Keratinocyte (primary cell): ENCODE measurements at regions not wholly inside any gene's neighbourhood (a gene's known extent, or its start where the extent isn't known, plus 50 kb on each side); places are given as distances from the start of the nearest gene placed in this dataset.

ENCODE experiments used
- DNase-seq: peaks from one replicate; pipeline ENCODE4 v3.0.0-alpha.2; 2011; ENCODE audit warnings: low read depth, missing footprints, low spot score
- FAIRE-seq: peaks from 2 replicates; lab custom pipeline; 2011; peaks lifted over from hg19 to GRCh38; lab: Jason Lieb, UNC
- H2AFZ ChIP-seq: 2 replicates; pipeline ENCODE4 v1.6.0; 2012; ENCODE audit warnings: low read length, control low read depth, inconsistent platforms; ENCODE audit not compliant: control insufficient read depth
- H3K27ac ChIP-seq: 2 replicates; pipeline ENCODE4 v1.5.1; 2011; ENCODE audit warnings: low read length; ENCODE audit not compliant: control insufficient read depth, insufficient read depth
- H3K27me3 ChIP-seq: 3 replicates; pipeline ENCODE4 v1.6.0; 2011; ENCODE audit warnings: low read length; ENCODE audit not compliant: control insufficient read depth, insufficient read depth; ENCODE audit errors: extremely low read depth
- H3K36me3 ChIP-seq, 2 experiments: 2 replicates in 1 of 2; 3 replicates in 1 of 2; pipeline ENCODE4 v1.5.1; 2011; ENCODE audit warnings: low read length in 2 of 2, mild to moderate bottlenecking in 1 of 2; ENCODE audit not compliant: control insufficient read depth in 2 of 2, insufficient read depth in 2 of 2; ENCODE audit errors: extremely low read depth in 1 of 2
- H3K4me1 ChIP-seq: 3 replicates; pipeline ENCODE4 v1.5.1; 2011; ENCODE audit warnings: low read length; ENCODE audit not compliant: control insufficient read depth, insufficient read depth; ENCODE audit errors: extremely low read depth
- H3K4me2 ChIP-seq: 3 replicates; pipeline ENCODE4 v1.6.0; 2011; ENCODE audit warnings: low read depth, low read length; ENCODE audit not compliant: control insufficient read depth, insufficient read depth; ENCODE audit errors: extremely low read depth
- H3K4me3 ChIP-seq, 3 experiments: fragments of 200-600 bp in 1 of 3; sonication (generic) in 1 of 3; 2 replicates in 2 of 3; 3 replicates in 1 of 3; pipeline ENCODE4 v1.5.1; 2011 to 2016; ENCODE audit warnings: low read length in 3 of 3, mild to moderate bottlenecking in 3 of 3, control low read depth in 2 of 3, inconsistent platforms in 1 of 3, low read depth in 1 of 3, mixed read lengths in 1 of 3, mixed run types in 1 of 3, moderate library complexity in 1 of 3; ENCODE audit not compliant: control insufficient read depth in 2 of 3, insufficient read depth in 2 of 3; ENCODE audit errors: extremely low read depth in 1 of 3
- H3K79me2 ChIP-seq: 2 replicates; pipeline ENCODE4 v1.6.0; 2012; ENCODE audit warnings: low read length; ENCODE audit not compliant: control insufficient read depth, insufficient read depth
- H3K9ac ChIP-seq: 3 replicates; pipeline ENCODE4 v1.6.0; 2011; ENCODE audit warnings: low read length; ENCODE audit not compliant: control insufficient read depth, insufficient read depth; ENCODE audit errors: extremely low read depth
- H3K9me1 ChIP-seq: 3 replicates; pipeline ENCODE4 v1.6.0; 2011; ENCODE audit warnings: low read length; ENCODE audit not compliant: control insufficient read depth, insufficient read depth; ENCODE audit errors: extremely low read depth
- H3K9me3 ChIP-seq: 2 replicates; pipeline ENCODE4 v1.5.1; 2012; ENCODE audit warnings: low read depth, low read length; ENCODE audit not compliant: control insufficient read depth
- H4K20me1 ChIP-seq: 3 replicates; pipeline ENCODE4 v1.6.0; 2011; ENCODE audit warnings: low read length; ENCODE audit not compliant: control insufficient read depth, insufficient read depth; ENCODE audit errors: extremely low read depth
- EZH2 ChIP-seq: IDR thresholded peaks from one replicate; pipeline ENCODE4 v1.6.1; 2012; ENCODE audit warnings: inconsistent platforms, mild to moderate bottlenecking, low read length, moderate library complexity
- dilution Hi-C: fragments of 300-500 bp; cut with MboI; formaldehyde crosslinking; loops from one replicate; pipeline ENCODE4 v1.7.0; 2020; ENCODE audit warnings: low sequenced_read_pairs; ENCODE audit not compliant: extremely low pct_ligation_motif_present
- TF ChIP-seq, protein P1 (sequence below), 3 experiments: IDR thresholded peaks in 1 of 3; conservative IDR thresholded peaks in 1 of 3; optimal IDR thresholded peaks in 1 of 3; 2 replicates in 2 of 3; 3 replicates in 1 of 3; pipeline versions ENCODE3 to v1.5.1; 2011; ENCODE audit warnings: low read length in 3 of 3, mild to moderate bottlenecking in 3 of 3, moderate library complexity in 2 of 3, control low read depth in 1 of 3, inconsistent platforms in 1 of 3; ENCODE audit not compliant: insufficient read depth in 2 of 3; ENCODE audit errors: extremely low read depth in 1 of 3

DNA sequence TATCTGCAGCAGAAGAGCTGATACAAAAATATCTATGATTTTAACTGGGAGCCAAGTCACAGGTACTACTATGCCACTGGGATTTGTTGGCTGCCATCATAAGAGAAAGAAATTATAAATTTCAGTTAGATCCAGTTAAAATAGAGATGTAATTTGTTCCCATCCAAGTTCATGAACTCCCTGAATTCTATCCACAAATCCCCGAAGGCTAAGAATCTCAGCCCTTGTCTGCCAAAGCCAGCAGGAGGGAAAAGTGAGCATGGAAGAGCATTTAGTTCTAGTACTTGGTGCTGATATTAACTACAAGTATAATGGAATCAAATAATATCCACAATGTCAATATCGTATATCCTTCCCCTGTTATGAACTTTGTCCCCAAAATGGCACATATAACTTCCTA lies 801.1 kb upstream of the CXADR start:
- Histone ChIP-seq H3K4me2 (no peak overlapping the region), H2AFZ (no peak overlapping the region), H3K27me3 (no peaks in the 10 kb centered on the region), H4K20me1 (no peaks in the 10 kb centered on the region), H3K4me1 (no peaks in the 10 kb centered on the region), H3K4me3 (no peak overlapping the region), H3K9me1 (no peaks in the 10 kb centered on the region), H3K9me3 (no peaks in the 10 kb centered on the region), H3K36me3 (no peaks in the 10 kb centered on the region), H3K79me2 (no peaks in the 10 kb centered on the region), H3K27ac (no peak overlapping the region), H3K9ac (no peak overlapping the region)
- dilution Hi-C loops, result no loop called here
- FAIRE-seq (no peak), DNase-seq (no peak)
- TF ChIP-seq, protein P1, sequence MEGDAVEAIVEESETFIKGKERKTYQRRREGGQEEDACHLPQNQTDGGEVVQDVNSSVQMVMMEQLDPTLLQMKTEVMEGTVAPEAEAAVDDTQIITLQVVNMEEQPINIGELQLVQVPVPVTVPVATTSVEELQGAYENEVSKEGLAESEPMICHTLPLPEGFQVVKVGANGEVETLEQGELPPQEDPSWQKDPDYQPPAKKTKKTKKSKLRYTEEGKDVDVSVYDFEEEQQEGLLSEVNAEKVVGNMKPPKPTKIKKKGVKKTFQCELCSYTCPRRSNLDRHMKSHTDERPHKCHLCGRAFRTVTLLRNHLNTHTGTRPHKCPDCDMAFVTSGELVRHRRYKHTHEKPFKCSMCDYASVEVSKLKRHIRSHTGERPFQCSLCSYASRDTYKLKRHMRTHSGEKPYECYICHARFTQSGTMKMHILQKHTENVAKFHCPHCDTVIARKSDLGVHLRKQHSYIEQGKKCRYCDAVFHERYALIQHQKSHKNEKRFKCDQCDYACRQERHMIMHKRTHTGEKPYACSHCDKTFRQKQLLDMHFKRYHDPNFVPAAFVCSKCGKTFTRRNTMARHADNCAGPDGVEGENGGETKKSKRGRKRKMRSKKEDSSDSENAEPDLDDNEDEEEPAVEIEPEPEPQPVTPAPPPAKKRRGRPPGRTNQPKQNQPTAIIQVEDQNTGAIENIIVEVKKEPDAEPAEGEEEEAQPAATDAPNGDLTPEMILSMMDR (optimal IDR thresholded peaks at IDR 0.05 in 1 of 3, IDR thresholded peaks at IDR 0.05 in 1 of 3, conservative IDR thresholded peaks at IDR 0.05 in 1 of 3; ENCODE audit: extremely low read depth in 1 of 3, insufficient read depth in 2 of 3, low read length in 3 of 3), result no peak
- no peak for TF ChIP-seq EZH2

DNA sequence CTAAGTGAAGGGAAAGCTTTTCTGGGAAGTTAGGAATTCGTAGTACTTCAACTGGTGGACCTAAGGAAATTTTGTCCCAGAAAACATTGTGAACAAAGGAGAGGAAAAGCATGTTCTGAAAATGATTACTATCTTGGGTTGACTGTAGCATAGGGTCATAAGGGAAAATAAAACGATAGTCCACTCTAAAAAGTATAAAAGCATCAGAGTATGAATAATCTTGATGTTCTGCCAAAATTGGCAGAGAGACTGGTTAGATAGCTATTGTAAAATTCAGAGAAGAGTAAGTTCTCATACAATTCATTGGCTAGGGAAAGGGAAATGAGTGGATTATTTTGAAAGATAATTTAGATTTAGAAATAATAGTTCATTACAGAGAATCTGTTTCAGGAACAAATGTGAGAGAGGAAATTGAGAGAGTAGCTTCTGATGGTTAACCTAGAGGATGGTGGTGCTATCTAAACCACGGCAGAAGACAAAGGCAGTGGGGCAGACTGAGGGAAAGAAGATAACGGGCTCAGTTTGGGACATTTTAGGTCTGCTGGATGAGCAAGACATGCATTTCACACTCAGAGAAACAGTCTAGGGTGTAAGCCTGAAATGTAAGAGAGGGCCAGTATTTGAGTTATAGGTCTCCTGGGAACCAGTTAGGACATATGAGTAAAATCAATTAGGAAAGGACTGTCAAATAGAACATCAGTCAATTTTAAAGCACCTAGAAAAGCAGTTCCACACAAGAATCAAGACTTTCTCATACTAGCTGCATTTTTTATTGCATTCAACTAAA lies 799.3 kb upstream of the CXADR start:
- no peak overlapping the region for H2AFZ ChIP-seq
- H3K9me1 ChIP-seq, result no peaks in the 10 kb centered on the region
- H3K36me3 ChIP-seq, result no peaks in the 10 kb centered on the region
- no peaks in the 10 kb centered on the region for H3K27me3 ChIP-seq
- DNase-seq (no peak), FAIRE-seq (no peak)
- no peak for TF ChIP-seq EZH2
- TF ChIP-seq, protein P1 (optimal IDR thresholded peaks at IDR 0.05 in 1 of 3, IDR thresholded peaks at IDR 0.05 in 1 of 3, conservative IDR thresholded peaks at IDR 0.05 in 1 of 3; ENCODE audit: extremely low read depth in 1 of 3, insufficient read depth in 2 of 3, low read length in 3 of 3), result no peak
- H4K20me1 ChIP-seq, result no peaks in the 10 kb centered on the region
- H3K79me2 ChIP-seq, result no peaks in the 10 kb centered on the region
- H3K4me3 ChIP-seq, result no peak overlapping the region
- H3K9ac ChIP-seq, result no peak overlapping the region
- no peaks in the 10 kb centered on the region for H3K4me1 ChIP-seq
- no peak overlapping the region for H3K4me2 ChIP-seq
- no peaks in the 10 kb centered on the region for H3K9me3 ChIP-seq
- dilution Hi-C loops, result no loop called here
- no peak overlapping the region for H3K27ac ChIP-seq
